ENCODE measurements at regions not wholly inside any gene's neighbourhood (a gene's known extent, or its start where the extent isn't known, plus 50 kb on each side); places are given as distances from the start of the nearest gene placed in this dataset.

DNA sequence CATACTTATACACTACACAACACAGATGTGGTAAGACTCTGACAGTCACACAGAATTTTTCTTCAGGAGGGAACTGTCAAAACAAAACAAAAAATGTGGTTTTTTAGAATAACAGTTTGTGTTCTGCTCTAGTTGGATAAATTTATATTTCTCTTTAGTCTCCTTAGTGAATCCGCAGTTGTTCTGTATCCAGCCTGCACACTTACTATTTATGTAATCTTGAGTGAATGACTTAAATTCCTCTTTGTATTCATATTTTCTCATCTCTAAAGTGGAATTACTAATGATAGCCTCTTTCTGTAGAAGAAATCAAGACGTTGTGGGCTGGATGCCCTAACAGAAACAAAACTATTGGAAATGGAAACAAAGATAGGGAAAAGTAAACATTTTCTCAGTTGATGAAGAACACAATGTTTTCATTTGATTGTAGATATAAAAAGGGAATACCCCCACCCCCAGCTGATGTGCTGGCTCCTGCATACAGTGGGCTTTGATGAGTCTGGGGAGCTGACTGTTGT lies 375.2 kb downstream of the TRIB2 start:
- WGBS (ENCODE audit: extremely low coverage, insufficient read length, low lambda C conversion rate): no CpG with 5 or more reads among the region's 2 CpGs
- TF ChIP-seq, protein P1, sequence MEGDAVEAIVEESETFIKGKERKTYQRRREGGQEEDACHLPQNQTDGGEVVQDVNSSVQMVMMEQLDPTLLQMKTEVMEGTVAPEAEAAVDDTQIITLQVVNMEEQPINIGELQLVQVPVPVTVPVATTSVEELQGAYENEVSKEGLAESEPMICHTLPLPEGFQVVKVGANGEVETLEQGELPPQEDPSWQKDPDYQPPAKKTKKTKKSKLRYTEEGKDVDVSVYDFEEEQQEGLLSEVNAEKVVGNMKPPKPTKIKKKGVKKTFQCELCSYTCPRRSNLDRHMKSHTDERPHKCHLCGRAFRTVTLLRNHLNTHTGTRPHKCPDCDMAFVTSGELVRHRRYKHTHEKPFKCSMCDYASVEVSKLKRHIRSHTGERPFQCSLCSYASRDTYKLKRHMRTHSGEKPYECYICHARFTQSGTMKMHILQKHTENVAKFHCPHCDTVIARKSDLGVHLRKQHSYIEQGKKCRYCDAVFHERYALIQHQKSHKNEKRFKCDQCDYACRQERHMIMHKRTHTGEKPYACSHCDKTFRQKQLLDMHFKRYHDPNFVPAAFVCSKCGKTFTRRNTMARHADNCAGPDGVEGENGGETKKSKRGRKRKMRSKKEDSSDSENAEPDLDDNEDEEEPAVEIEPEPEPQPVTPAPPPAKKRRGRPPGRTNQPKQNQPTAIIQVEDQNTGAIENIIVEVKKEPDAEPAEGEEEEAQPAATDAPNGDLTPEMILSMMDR (conservative IDR thresholded peaks at IDR 0.05): no peak
- DNase-seq: no peak
- H4K5ac ChIP-seq (ENCODE audit: insufficient read length, low read depth, low read length): no peak overlapping the region
- no peak overlapping the region for H3K4ac ChIP-seq (ENCODE audit: low read depth, low read length)
- H2BK20ac ChIP-seq (ENCODE audit: low read depth, low read length, poor library complexity, severe bottlenecking): no peak overlapping the region
- no peak overlapping the region for H4K8ac ChIP-seq (replicated peaks; ENCODE audit: insufficient read length, low read depth, low read length)
- H2BK12ac ChIP-seq (ENCODE audit: insufficient read length, low read depth, low read length): no peak overlapping the region
- no peak overlapping the region for H2BK5ac ChIP-seq (ENCODE audit: insufficient read length, low read length)
- H3K27me3 ChIP-seq (ENCODE audit: insufficient read depth, low read length): no peaks in the 10 kb centered on the region
- no peak overlapping the region for H2BK120ac ChIP-seq (ENCODE audit: low read depth, low read length, poor library complexity, severe bottlenecking)
- no peak overlapping the region for H2AK5ac ChIP-seq (ENCODE audit: insufficient read length, low read length)
- no peaks in the 10 kb centered on the region for H3K23me2 ChIP-seq (ENCODE audit: insufficient read length, low read depth, low read length, poor library complexity, severe bottlenecking)
- no peaks in the 10 kb centered on the region for H3K4me1 Mint-ChIP-seq
- no peaks in the 10 kb centered on the region for H3K79me1 ChIP-seq (ENCODE audit: insufficient read depth, low read depth, low read length, poor library complexity, severe bottlenecking)
- H3K14ac ChIP-seq (ENCODE audit: insufficient read depth, low read length): no peak overlapping the region
- no peak overlapping the region for H3K18ac ChIP-seq (ENCODE audit: insufficient read length, low read depth, low read length)
- no peak overlapping the region for H2BK15ac ChIP-seq (ENCODE audit: low read depth, low read length)
- H3K27ac ChIP-seq (ENCODE audit: insufficient read length, low read depth, low read length): no peak overlapping the region
- no peak overlapping the region for H3K23ac ChIP-seq (ENCODE audit: insufficient read length, low read depth, low read length)
- no peaks in the 10 kb centered on the region for H3K79me2 ChIP-seq (ENCODE audit: insufficient read depth, low read length)
- H3K9me3 ChIP-seq (ENCODE audit: control insufficient read depth, low read depth, low read length): no peaks in the 10 kb centered on the region
- no peak overlapping the region; a peak in 1 of 7 replicates for H3K27ac Mint-ChIP-seq
- H3K9ac ChIP-seq (ENCODE audit: extremely low read depth, insufficient read length, low read length): no peak overlapping the region
- no peaks in the 10 kb centered on the region for H4K20me1 ChIP-seq (ENCODE audit: control insufficient read depth, insufficient read depth, insufficient read length)
- no peak overlapping the region for H2AFZ ChIP-seq (ENCODE audit: low read length)
- H3K4me1 ChIP-seq (ENCODE audit: insufficient read depth, low read length): no peaks in the 10 kb centered on the region
- H3K36me3 Mint-ChIP-seq (ENCODE audit: insufficient read depth in 1 of 3, low read depth in 3 of 3): no peaks in the 10 kb centered on the region
- H3K4me2 ChIP-seq (ENCODE audit: insufficient read depth, insufficient read length, low read length): no peak overlapping the region
- no peak overlapping the region for H3T11ph ChIP-seq (ENCODE audit: low read length)
- no peak overlapping the region for H4K91ac ChIP-seq (ENCODE audit: insufficient read length, low read depth, low read length)
- no peaks in the 10 kb centered on the region; a peak in 1 of 5 replicates for H3K9me3 Mint-ChIP-seq
- H3K27me3 Mint-ChIP-seq (ENCODE audit: low read depth): no peaks in the 10 kb centered on the region
- H3K56ac ChIP-seq (ENCODE audit: insufficient read length, low read depth, low read length): no peak overlapping the region
- H3K4me3 Mint-ChIP-seq: no peak overlapping the region
